Keratinocyte (primary cell): ENCODE measurements at regions not wholly inside any gene's neighbourhood (a gene's known extent, or its start where the extent isn't known, plus 50 kb on each side); places are given as distances from the start of the nearest gene placed in this dataset.

Experiments used
- CTCF ChIP-seq, 3 experiments: IDR thresholded peaks in 1 of 3; conservative IDR thresholded peaks in 1 of 3; optimal IDR thresholded peaks in 1 of 3; 2 replicates in 2 of 3; 3 replicates in 1 of 3; pipeline versions ENCODE3 to v1.5.1; 2011; ENCODE audit warnings: low read length in 3 of 3, mild to moderate bottlenecking in 3 of 3, moderate library complexity in 2 of 3, control low read depth in 1 of 3, inconsistent platforms in 1 of 3; ENCODE audit not compliant: insufficient read depth in 2 of 3; ENCODE audit errors: extremely low read depth in 1 of 3
- EZH2 ChIP-seq: IDR thresholded peaks from one replicate; pipeline ENCODE4 v1.6.1; 2012; ENCODE audit warnings: inconsistent platforms, mild to moderate bottlenecking, low read length, moderate library complexity

GRCh38 chrX:40449396-40449795 lies 131.4 kb upstream of the ATP6AP2 start:
- no peak for TF ChIP-seq EZH2
- TF ChIP-seq CTCF (optimal IDR thresholded peaks at IDR 0.05 in 1 of 3, IDR thresholded peaks at IDR 0.05 in 1 of 3, conservative IDR thresholded peaks at IDR 0.05 in 1 of 3; ENCODE audit: extremely low read depth in 1 of 3, insufficient read depth in 2 of 3, low read length in 3 of 3), result no peak
